Ureter (tissue), 1 donor: ENCODE measurements at regions not wholly inside any gene's neighbourhood (a gene's known extent, or its start where the extent isn't known, plus 50 kb on each side); places are given as distances from the start of the nearest gene placed in this dataset.
"Not testable (repeated sequence)": the region's sequence is repeated elsewhere in the genome, so short reads cannot be mapped to it uniquely, and the experiment has no call there.

Experiments
- DNase-seq: peaks from one replicate; pipeline ENCODE4 v3.0.0-alpha.2; 2020; ENCODE audit warnings: low spot score
- donor health status: DM: yes; HTN: yes; CAD: no.

DNA sequence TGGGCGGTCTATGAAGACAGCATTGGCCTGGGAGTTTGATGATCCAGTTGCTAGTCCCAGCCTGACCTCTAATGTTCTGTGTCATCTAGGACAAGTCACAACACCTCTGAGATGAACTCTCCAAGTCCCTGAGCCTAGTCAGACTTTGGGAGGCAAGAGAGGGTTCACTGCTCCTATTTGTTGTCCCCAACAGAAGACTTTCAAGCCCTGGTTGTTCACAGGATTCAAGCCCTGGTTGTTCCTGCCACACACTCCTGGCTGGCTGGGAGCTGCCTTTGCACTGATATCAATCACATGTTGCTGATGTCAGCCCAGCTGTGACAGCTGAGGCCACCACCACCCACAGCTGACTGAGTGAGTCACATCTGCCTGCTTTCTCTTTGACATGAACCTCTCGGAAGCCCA, 253.2 kb upstream of the RASGEF1B start:
- DNase-seq: peak; percentile 50

DNA sequence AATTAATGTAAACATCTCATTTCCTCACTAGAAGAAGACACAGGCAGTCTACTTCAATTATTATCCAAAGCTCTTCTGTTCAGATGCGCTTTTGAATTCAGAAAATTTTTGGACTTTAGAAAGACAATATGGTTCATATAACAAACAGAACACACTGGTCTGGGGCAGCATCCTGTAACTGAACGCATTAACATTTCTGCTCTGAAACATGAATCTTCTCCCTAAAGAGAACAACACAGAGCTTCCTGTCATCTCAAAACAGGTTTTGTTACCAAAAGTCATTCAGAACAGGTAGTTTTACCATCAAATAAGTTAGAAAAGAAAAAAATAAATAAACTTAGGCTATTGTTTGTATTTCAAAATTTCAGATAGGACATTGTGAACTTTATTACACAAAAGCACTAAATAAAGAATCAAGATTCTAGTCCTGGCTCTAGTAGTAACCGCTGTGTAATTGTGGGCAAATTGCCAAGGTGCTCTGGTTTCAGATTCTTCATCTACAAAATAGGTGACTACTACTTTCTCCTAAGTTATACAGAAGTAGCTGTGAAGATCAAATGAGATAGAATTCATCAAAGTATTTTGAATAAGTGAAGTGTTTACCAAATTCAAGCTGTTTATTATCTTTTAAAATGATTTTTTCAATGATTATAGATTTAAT, 252.3 kb upstream of the RASGEF1B start:
- no peak for DNase-seq

DNA sequence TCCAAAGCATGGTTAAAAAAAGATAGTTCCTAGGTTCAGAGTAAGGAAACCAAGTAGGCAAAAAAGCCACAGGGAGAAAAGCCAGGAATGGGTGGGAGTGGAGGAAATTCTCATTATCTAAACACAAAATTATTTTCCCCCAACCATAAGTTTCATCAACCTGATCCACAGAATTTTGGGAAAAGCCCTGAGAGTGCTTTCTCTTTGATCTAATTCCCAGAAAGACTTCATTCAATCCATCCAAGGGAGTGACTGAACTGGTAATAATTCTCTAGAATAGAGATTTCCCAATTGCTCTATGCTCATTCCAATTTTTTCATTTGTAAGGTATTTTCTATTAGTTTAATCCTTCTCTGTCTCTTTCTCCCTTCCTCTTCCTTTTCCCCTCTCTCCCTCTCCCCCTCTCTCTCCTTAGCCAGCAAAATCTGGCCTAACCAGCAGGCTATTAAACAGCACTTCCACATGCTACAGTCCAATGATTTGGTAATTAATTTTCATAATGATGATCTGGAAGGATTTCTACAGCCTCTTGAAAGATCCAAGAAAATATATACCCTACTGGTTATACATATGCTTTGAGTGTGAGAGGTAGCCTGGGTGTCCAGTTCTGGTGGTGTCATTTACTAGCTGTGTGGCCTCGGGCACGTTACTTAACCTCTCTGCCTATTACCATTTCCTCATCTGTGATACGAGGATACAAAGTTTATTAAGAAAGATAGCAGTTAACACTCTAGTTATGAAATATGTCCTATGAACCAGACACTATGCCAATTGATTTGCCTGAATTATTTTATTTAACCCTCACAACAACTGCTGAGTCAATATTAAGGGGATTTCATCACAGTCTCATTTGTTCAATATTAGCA, 251.5 kb upstream of the RASGEF1B start:
- no peak for DNase-seq

DNA sequence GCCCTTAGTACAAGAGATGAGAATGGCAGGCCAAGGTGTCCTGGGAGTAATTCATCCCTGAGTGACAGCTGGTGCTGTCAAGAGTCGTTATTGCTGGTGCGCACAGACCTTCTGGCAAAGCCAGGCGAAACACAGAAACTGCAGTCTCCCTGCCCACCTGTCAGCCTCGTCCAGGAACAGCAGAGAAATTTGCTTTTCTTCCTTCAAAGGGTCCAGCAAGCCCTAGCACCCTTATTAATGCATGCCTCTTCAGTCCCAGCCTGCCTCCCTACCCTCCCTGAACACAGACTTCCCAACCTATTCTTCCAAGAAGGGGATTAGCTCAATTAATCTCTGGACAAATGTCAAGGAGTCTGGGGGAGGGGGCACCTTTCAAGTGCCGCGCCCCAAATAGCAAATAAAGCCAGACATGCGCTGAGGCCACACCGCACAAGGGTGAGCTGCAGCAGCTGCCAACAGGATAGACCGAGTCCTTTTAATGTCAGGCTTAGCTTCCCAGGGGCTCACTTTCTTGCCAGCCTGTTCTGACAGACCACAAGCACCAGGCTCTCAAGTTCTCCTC, 250.7 kb upstream of the RASGEF1B start:
- no peak for DNase-seq

DNA sequence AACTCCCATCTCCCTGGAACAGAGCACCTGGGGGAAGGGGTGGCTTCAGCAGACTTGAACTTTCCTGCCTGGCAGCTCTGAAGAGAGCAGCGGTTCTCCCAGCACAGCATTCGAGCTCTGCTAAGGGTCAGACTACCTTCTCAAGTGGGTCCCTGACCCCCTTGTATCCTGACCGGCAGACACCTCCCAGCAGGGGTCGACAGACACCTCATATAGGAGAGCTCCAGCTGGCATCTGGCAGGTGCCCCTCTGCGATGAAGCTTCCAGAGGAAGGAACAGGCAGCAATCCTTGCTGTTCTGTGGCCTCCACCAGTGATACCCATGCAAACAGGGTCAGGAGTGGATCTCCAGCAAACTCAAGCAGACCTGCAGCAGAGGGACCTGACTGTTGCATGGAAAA, 244.1 kb upstream of the RASGEF1B start:
- no peak for DNase-seq

DNA sequence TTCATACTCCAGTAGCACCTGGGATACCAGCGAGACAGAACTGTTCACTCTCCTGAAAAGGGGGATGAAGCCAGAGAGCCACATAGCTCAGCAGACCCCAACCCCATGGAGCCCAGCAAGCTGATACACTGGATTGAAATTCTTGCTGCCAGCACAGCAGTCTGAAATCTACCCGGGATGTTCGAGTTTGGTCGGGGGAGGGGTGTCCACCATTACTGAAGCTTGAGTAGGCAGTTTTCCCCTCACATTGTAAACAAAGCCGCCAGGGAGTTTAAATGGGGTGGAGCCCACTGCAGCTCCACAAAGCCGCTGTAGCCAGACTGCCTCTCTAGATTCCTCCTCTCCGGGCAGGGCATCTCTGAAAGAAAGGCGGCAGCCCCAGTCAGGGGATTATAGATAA, 243.7 kb upstream of the RASGEF1B start:
- not testable (repeated sequence) for DNase-seq

DNA sequence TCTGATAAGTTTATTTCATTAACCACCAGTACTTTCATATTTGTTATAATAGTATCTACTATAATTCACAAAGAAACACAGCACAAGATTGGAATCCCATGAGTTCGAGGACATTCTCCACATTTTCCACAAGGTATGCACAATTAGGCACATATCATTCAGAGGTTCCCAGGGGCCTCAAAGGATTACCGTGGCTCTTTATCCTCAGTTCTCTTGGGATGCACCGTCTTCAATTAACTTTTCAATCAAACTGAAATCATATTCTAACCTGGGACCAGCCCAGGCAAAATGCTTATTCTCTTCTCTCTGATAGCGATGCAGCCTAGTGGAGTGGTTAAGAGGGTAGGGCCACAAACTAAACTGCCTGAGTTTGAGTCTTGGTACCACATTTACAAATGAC, 242.6 kb upstream of the RASGEF1B start:
- DNase-seq: no peak

DNA sequence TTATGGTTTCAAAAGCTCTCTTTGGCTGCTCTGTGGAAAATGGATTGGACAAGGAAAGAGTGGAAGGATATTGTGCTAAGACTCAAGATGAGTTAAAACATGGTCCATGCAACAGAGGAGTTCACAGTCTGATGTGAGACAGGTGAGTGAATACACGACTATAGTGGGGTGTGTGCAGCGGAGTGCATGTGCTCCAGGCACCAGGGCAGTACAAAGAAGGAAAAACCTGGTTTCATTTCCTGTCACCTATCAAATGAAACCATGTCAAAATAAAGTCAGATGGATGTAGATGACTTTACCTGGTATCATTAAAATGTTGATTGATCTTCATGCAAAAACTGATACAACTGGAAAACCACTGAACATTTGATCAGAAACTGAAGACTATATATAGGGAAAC, 241.0 kb upstream of the RASGEF1B start:
- DNase-seq: no peak

DNA sequence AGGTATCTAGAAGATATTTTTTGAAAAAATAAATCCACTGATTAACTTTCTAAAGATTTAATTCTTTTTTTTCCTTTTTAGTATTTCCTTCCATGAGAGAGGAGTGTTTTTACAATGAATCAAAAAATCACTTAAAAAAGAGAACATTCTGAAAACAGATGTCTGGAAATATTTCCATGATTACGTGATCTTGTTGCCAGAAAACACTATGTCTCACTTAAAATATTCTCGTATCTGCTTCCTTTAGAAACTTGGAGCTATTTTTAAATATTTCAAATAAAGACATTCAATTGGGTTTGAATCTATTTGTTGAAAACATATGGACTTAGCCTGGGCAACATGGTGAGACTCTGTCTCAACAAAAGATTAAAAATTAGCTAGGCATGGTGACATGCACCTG, 232.8 kb upstream of the RASGEF1B start:
- no peak for DNase-seq

DNA sequence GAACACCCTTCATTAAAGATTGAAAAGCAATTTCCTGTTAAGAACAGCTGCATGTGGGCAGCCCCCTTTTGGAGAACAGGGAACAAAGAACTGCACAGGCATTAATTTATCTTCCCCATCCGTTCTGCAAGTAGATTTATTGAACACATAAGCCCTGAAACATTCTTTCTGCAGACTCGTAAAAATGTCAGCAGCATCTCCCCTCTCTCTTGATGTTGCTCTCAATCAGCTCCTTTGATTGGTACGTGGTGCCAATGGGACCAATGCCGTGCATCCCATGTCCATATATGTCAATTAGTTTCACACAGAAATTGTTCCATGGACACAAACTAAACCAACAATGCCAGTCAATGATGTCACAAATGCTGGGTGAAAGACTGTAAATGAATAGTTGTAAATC, 228.5 kb upstream of the RASGEF1B start:
- DNase-seq: no peak

DNA sequence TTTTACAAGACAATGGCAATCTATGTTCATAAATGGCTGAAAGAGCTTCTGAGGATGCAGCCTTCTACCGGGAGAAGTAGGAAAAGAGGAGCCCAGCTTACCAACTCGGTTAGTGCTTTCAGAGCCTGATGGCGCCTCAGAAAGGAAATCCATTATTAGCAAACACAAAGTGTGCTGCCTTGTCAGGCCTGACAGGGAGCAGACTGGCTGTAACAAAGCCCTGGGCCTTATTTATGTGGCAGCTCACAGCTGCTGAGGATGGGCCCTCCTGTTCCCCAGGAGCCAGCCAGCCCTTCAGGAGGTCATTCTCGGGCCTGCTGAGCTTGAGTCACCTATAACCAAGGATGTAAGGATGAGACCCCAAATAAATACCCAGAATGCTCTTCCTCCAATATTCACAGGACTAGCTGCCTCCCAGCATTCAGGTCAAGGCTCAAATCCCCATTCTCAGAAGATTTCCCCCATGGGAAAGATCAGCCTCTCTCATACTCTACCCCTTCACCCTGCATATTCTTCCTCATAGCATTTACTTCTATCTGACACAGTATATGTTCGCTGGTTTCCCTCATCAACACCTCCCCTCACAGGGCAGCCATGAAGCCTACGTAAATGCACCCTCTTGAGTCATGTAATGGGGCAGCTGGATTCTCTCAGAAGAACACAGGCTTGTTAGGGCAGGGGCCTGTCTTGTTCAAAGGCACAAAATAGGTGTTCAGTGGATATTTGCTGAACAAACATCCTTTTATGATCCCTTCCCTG, 227.0 kb upstream of the RASGEF1B start:
- no peak for DNase-seq

DNA sequence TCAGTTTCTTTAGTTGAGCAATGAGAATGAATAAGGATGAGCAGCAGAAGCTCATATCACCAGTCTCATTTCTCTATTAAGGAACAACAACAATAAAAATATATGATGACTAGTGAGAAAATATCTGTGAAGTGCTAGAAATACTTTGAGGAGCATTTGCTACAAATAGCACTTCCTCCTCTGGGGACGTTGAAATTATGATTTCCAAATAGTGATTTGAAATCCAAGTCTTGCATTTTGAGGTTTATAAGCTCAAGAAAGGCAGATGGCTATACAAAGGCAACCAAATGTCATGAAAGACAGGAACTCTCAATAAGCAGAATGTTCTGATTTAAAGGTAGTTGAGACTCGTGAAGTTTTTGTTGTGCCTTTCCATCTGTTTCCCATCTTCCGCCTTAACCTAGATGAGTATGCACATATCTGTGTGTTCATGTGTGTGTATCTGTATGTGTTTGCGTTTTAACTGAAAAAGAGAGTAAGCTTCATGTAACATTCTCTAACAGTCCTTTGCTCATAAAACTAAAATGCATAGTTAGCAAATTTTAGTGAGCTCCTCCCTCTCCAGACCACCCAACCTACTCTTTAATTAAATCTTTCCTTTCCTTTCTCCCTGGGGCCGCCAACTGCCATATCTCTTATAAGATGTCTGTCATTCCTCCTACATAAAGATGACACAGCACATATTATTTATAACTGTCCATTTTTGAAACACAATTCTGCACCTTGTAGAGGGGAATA, 222.6 kb upstream of the RASGEF1B start:
- no peak for DNase-seq

DNA sequence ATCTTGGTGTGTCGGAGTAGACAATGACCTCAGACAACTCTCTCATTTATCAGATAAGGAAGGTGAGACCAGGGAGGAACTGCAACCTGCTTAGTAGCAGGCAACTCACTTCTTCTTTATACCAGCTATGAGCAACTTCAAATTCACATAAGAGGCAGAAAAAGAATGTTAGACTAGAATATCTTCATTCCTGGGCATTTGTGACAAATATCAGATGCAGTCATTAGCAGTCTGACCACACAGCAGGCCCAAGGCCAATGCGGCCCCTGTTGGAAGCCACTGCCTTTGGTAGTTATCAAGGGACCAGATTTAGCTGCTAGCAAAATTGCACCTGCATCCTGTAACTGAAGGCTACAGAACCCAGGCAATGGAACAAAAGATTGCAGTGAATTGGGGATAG, 219.2 kb upstream of the RASGEF1B start:
- no peak for DNase-seq

DNA sequence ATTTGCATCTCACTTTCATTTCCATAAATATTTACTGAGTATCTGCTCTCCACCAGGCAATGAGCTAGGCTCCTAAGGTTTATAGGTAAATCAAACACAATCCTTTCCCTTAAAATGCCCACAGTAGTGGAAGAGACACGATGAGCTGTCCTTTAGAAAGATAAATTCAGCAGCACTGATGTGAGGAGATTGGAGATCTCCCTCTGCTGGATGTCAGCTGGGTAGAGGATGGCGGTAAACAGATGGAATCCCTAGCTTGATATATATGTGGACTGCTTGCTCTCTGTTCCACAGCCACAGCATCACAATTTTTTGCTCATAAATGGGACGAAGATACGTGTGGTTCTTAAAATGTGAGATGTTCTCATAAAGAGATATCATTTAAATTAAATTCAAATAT, 216.4 kb upstream of the RASGEF1B start:
- no peak for DNase-seq

DNA sequence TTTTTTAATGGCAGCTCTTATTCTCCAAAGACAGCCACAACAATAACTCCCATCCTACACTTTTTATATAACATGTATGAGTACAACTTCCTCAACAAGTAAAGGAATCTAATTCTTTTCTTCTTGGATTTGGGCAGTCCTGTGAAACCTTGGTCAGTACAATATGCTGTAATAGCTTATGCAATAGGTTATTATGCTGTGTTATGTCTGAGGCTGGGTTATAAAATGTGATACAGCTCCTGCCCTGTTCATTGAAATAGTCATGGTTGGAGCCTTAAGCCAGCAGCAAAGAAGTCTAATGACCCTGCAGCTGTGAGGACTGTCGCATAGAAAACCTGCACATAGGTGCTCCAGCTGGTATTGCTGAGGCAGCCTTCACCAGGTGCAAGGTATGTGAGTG, 215.8 kb upstream of the RASGEF1B start:
- DNase-seq: no peak

DNA sequence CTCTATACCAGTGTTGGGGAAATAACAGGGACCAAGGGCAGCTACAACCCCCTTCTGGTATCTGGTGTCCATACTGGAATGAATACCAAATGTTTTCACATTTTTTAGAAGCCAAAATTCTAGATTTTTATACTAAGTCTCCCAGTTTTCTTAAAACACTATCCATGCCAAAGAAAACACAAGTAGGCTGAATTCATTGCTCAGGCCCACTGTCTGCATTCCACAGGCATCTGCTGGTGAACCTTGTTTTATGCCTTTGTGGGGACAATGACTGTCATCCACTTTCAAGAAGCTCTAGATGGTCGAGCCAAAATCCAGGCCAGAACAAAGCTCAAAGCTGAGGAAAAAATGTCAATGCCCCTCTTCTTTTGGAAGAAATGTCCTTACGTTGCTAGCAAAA, 213.4 kb upstream of the RASGEF1B start:
- no peak for DNase-seq

DNA sequence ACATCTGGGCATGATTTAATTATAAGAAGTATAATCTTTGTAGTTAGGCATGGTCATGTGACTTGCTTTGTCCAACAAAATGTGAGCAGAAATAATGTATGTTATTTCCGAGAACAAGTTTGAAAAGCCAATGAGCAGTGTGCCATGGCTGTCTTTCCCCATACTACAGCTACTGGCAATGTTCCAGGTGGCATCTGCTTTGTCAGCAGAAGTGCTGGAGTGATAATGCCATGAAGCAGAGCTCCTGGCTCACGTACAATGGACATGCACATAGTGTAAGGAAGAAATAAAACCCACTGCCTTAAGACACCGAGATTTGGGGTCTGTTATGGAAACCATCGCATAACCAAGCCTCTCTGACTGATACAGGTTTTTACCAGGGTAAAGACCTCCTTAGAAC, 212.6 kb upstream of the RASGEF1B start:
- no peak for DNase-seq

DNA sequence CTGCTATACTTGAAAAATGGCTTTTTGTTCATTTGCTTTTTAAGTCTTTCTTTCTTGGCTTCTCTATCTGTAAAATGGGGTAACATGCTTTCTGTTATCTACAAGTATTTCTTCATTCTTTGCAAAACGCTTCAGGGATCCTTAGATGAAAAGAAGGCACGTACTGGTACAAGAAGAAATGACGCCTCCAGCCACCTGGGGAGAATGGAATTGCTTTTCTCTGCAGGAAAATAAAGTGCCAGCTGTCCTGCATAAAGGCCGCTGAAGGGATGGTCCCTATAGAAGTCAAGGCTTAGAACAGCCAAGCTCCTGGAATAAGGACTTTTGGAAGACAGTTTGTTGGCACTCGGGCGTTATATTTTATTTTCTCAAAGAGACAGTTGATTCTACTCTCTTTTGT, 210.8 kb upstream of the RASGEF1B start:
- no peak for DNase-seq

DNA sequence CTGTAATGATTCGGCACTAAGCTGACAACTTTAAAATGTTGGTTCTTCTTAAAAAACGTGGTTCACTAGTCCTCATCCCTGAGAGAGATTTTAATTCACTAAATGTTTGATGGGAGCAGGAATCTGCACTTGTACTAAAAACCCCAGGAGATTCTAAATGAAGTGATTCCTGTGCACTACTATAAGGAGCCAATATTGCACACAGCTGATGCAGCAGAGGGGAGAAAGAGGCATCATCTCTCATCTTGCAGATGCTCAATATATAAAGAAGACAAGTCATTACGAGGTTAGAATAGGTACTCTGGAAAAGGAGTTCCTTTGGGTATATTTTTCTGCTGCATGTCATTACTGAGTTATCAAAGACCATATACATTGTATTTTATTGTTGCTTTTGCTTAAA, 207.6 kb upstream of the RASGEF1B start:
- DNase-seq: no peak

DNA sequence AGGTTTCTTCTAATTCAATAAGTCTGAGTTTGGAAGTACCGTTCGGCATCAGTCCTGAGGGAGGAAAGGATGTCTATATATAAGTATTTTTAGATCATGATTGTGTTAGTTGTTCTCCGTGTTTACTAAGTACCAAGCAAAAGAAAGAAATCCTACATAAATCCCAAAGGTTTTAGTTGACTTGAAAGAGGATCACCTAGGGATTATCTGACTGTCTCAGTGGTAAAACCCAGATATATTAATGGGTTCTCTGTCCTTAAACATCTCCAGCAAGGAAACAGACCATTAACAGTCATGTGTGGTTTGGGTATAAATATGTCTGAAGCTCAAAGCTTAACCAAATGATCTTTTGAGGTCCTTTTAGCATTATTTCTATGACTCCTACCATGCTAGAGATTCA, 207.1 kb upstream of the RASGEF1B start:
- no peak for DNase-seq

DNA sequence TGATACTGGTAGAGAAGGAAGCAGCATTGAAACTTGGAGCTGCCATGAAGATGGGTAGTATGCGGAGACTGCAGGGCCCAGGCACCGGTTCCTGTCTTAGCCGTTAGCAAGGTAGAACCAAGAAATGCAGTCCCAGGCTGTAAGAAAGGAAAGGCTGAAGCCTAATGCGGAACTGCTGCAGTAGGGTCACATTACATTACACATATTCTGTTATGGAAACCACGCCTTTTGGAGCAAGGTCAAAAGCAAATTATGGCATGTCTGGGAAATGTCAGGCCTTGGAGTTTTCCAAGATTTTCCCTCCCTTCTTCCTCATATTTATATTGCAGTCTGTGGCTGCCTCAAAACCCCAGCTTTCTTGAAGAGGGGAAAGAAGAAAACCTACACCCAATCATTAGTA, 204.8 kb upstream of the RASGEF1B start:
- no peak for DNase-seq
